Peyer's patch (tissue), 4 donors: ENCODE measurements at regions not wholly inside any gene's neighbourhood (a gene's known extent, or its start where the extent isn't known, plus 50 kb on each side); places are given as distances from the start of the nearest gene placed in this dataset.

ENCODE experiments used
- DNase-seq, 3 donors: peaks; one replicate each; pipeline ENCODE4 v3.0.0-alpha.2; 2017 to 2019
- H3K27ac ChIP-seq, 4 donors: fragments of 200-600 bp; sonication (generic); one replicate each; pipeline ENCODE4 v1.5.1; 2016 to 2019
- H3K27me3 ChIP-seq, 2 donors: fragments of 200-600 bp; sonication (generic); one replicate each; pipeline ENCODE4 v1.5.1; 2019
- H3K36me3 ChIP-seq, 3 donors: fragments of 200-600 bp; sonication (generic); one replicate each; pipeline ENCODE4 v1.5.1; 2016 to 2019
- H3K4me1 ChIP-seq, 4 donors: fragments of 200-600 bp; sonication (generic); one replicate each; pipeline ENCODE4 v1.5.1; 2016 to 2019
- H3K4me3 ChIP-seq, 4 donors: fragments of 200-600 bp; sonication (generic); 1 replicate in 3 of 4; 2 replicates in 1 of 4; pipeline ENCODE4 v1.5.1; 2016 to 2019; ENCODE audit warnings: mild to moderate bottlenecking in 1 of 4
- H3K9me3 ChIP-seq, 4 donors: fragments of 200-600 bp; sonication (generic); one replicate each; pipeline ENCODE4 v1.5.1; 2016 to 2019; ENCODE audit warnings: mild to moderate bottlenecking in 1 of 4
- POLR2A ChIP-seq, 2 donors: fragments of 450-650 bp; IDR thresholded peaks; one replicate each; pipeline ENCODE4 v1.5.1; 2017; ENCODE audit warnings: antibody characterized with exemption in 2 of 2, mild to moderate bottlenecking in 2 of 2, moderate library complexity in 2 of 2
- TF ChIP-seq, protein P1 (sequence below), 6 experiments: fragments of 450-650 bp in 4 of 6; fragments of 200-600 bp in 2 of 6; sonication (generic) in 1 of 6; IDR thresholded peaks; one replicate each; pipeline ENCODE4 v1.5.1; 2017 to 2019; ENCODE audit warnings: antibody characterized with exemption in 6 of 6, mild to moderate bottlenecking in 3 of 6, moderate library complexity in 1 of 6

- TF ChIP-seq, protein P1, sequence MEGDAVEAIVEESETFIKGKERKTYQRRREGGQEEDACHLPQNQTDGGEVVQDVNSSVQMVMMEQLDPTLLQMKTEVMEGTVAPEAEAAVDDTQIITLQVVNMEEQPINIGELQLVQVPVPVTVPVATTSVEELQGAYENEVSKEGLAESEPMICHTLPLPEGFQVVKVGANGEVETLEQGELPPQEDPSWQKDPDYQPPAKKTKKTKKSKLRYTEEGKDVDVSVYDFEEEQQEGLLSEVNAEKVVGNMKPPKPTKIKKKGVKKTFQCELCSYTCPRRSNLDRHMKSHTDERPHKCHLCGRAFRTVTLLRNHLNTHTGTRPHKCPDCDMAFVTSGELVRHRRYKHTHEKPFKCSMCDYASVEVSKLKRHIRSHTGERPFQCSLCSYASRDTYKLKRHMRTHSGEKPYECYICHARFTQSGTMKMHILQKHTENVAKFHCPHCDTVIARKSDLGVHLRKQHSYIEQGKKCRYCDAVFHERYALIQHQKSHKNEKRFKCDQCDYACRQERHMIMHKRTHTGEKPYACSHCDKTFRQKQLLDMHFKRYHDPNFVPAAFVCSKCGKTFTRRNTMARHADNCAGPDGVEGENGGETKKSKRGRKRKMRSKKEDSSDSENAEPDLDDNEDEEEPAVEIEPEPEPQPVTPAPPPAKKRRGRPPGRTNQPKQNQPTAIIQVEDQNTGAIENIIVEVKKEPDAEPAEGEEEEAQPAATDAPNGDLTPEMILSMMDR (IDR thresholded peaks at IDR 0.05), result no peak
- TF ChIP-seq POLR2A (IDR thresholded peaks at IDR 0.05), result no peak
- Histone ChIP-seq H3K27me3 (no peaks in the 10 kb centered on the region), H3K9me3 (no peaks in the 10 kb centered on the region), H3K4me1 (no peaks in the 10 kb centered on the region), H3K27ac (no peak overlapping the region), H3K36me3 (no peaks in the 10 kb centered on the region), H3K4me3 (no peak overlapping the region)
- no peak for DNase-seq
Measured at GRCh38 chr7:13036256-13036780, 348.9 kb downstream of the ARL4A start.

DNA sequence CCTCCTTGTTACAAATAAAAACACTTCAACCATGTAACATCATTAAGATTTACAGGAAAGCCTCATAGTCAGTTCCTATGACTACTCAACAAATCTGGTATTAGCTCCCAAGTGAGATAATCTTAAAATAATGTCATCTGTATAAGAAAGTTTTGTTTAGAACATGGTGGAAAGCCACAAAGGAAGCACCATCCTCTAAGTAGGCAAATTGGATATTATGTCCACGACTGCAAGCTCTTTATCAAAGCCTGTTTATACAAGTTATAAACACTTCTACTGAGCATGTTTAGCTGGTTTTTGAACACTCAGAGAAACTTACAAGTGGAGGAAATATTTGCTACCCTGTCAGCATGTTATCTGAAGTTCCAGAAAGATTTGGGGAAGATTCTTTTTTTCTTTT lies 349.8 kb downstream of the ARL4A start:
- Histone ChIP-seq H3K27me3 (no peaks in the 10 kb centered on the region), H3K4me3 (no peak overlapping the region), H3K9me3 (no peaks in the 10 kb centered on the region), H3K27ac (no peak overlapping the region), H3K36me3 (no peaks in the 10 kb centered on the region), H3K4me1 (no peaks in the 10 kb centered on the region)
- TF ChIP-seq POLR2A (IDR thresholded peaks at IDR 0.05), result no peak
- TF ChIP-seq, protein P1 (IDR thresholded peaks at IDR 0.05), result no peak
- DNase-seq, result no peak

DNA sequence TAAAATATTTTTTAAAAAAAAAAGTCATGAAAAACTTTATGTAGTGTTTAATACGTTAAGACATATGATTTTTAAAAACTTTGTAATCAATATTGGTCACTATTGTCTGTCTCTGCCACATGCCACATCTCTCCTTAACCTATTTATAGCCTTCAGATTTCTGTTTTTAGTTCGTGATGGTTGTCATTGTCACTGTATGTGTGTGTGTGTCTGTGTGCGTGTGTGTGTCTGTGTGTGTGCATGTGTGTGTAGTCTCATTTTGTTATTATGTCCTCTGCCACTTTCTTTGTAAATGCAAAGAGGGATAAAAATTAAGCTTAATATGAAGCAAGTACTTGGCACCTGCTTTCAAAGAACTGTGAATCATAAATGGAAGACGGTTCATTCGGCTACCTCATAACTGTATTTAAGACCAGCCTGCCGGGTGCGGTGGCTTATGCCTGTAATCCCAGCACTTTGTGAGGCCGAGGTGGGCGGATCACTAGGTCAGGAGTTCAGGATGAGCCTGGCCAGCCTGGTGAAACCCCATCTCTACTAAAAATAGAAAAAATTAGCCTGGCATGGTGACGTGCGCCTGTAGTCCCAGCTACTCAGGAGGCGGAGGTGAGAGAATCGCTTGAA lies 354.0 kb downstream of the ARL4A start:
- no peak for DNase-seq
- H3K36me3 ChIP-seq, result no peaks in the 10 kb centered on the region
- H3K9me3 ChIP-seq, result no peaks in the 10 kb centered on the region
- no peaks in the 10 kb centered on the region for H3K27me3 ChIP-seq
- no peak for TF ChIP-seq POLR2A (IDR thresholded peaks at IDR 0.05)
- TF ChIP-seq, protein P1 (IDR thresholded peaks at IDR 0.05), result no peak
- no peak overlapping the region for H3K4me3 ChIP-seq
- no peaks in the 10 kb centered on the region for H3K4me1 ChIP-seq
- H3K27ac ChIP-seq, result no peak overlapping the region

DNA sequence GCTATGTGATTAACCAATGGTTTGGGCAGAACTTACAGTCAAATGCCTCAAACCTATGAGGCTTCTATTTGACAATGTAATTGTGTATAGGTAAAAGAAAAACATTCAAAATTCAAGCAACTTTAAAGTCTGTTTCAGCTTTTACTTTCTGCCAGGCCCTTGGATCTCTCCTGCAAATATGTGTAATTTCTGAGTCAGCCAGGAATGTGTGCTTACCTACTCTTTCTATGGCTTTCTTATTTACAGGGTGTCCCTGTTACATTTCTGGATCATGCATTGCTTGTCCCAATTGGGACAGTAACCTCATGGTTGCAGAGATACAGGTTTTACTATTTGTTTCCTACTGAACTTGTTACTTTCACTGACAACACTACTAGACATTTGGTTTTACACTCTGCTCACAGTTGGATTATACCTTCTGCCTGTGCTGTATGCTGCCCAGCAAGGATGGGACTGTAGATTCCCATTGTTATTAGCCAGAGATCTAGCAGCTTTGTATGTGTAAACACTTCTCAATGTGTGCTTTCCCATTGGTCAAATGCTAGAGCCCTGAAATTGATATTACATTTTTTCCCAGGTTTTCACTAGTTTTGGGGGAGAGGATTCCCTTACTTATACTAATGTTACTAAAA lies 355.3 kb downstream of the ARL4A start:
- H3K36me3 ChIP-seq, result no peaks in the 10 kb centered on the region
- H3K4me1 ChIP-seq, result no peaks in the 10 kb centered on the region
- no peaks in the 10 kb centered on the region for H3K27me3 ChIP-seq
- DNase-seq, result no peak
- no peak overlapping the region for H3K4me3 ChIP-seq
- H3K9me3 ChIP-seq, result no peaks in the 10 kb centered on the region
- H3K27ac ChIP-seq, result no peak overlapping the region
- no peak for TF ChIP-seq POLR2A (IDR thresholded peaks at IDR 0.05)
- TF ChIP-seq, protein P1 (IDR thresholded peaks at IDR 0.05), result no peak

GRCh38 chr7:13044309-13044708 lies 356.9 kb downstream of the ARL4A start:
- no peak for DNase-seq
- H3K27me3 ChIP-seq, result no peaks in the 10 kb centered on the region
- no peak overlapping the region for H3K27ac ChIP-seq
- H3K4me1 ChIP-seq, result no peaks in the 10 kb centered on the region
- no peaks in the 10 kb centered on the region for H3K9me3 ChIP-seq
- no peak overlapping the region for H3K4me3 ChIP-seq
- H3K36me3 ChIP-seq, result no peaks in the 10 kb centered on the region
- TF ChIP-seq, protein P1 (IDR thresholded peaks at IDR 0.05), result no peak
- no peak for TF ChIP-seq POLR2A (IDR thresholded peaks at IDR 0.05)
